SK-N-SH treated with all-trans-retinoic acid at 6 μM for 48 hours (cell line): ENCODE measurements at regions not wholly inside any gene's neighbourhood (a gene's known extent, or its start where the extent isn't known, plus 50 kb on each side); places are given as distances from the start of the nearest gene placed in this dataset.

Experiments used
- ATAC-seq: fragments of 200-7000 bp; cut with Tn5 transposase; 3 replicates; pipeline ENCODE4 v1.9.1; 2020; ENCODE audit warnings: mild to moderate bottlenecking, moderate library complexity
- ARNTL ChIP-seq: fragments of 450-650 bp; formaldehyde crosslinking; IDR thresholded peaks from 2 replicates; pipeline ENCODE4 v1.5.0; 2020; ENCODE audit warnings: low read depth, mild to moderate bottlenecking, moderate library complexity, borderline replicate concordance
- BACH2 ChIP-seq: fragments of 250-450 bp; sonication (Bioruptor Pico); IDR thresholded peaks from 2 replicates; pipeline ENCODE4 v1.9.0; 2021; ENCODE audit warnings: mild to moderate bottlenecking, borderline replicate concordance
- CREB5 ChIP-seq: fragments of 250-450 bp; sonication (Bioruptor Pico); IDR thresholded peaks from 2 replicates; pipeline ENCODE4 v1.5.1; 2020; ENCODE audit warnings: low read depth, mild to moderate bottlenecking, moderate library complexity
- GLIS3 ChIP-seq: fragments of 250-450 bp; sonication (Bioruptor Pico); IDR thresholded peaks from 2 replicates; pipeline ENCODE4 v1.5.0; 2020; ENCODE audit warnings: mild to moderate bottlenecking, moderate library complexity
- ISL1 ChIP-seq: fragments of 250-450 bp; sonication (Bioruptor Pico); IDR thresholded peaks from 2 replicates; pipeline ENCODE4 v2.1.2; 2022; ENCODE audit warnings: mild to moderate bottlenecking, moderate library complexity
- OSR1 ChIP-seq: fragments of 250-450 bp; sonication (Bioruptor Pico); IDR thresholded peaks from 2 replicates; pipeline ENCODE4 v1.8.0; 2022; ENCODE audit warnings: moderate library complexity, mild to moderate bottlenecking, inconsistent platforms
- PATZ1 ChIP-seq: fragments of 250-450 bp; sonication (Bioruptor Pico); IDR thresholded peaks from 2 replicates; pipeline ENCODE4 v1.8.0; 2020; ENCODE audit warnings: mild to moderate bottlenecking, moderate library complexity, borderline replicate concordance
- POU6F1 ChIP-seq: fragments of 250-450 bp; sonication (Bioruptor Pico); IDR thresholded peaks from 2 replicates; pipeline ENCODE4 v1.8.0; 2021; ENCODE audit warnings: low read depth, mild to moderate bottlenecking, moderate library complexity, borderline replicate concordance
- PPARA ChIP-seq: fragments of 250-450 bp; sonication (Bioruptor Pico); IDR thresholded peaks from 2 replicates; pipeline ENCODE4 v1.5.0; 2020; ENCODE audit warnings: mild to moderate bottlenecking, borderline replicate concordance
- RARB ChIP-seq: fragments of 250-450 bp; sonication (Bioruptor Pico); IDR thresholded peaks from 2 replicates; pipeline ENCODE4 v1.8.0; 2021; ENCODE audit warnings: mild to moderate bottlenecking, moderate library complexity
- SNAI2 ChIP-seq: fragments of 250-450 bp; sonication (Bioruptor Pico); IDR thresholded peaks from 2 replicates; pipeline ENCODE4 v1.5.0; 2020; ENCODE audit warnings: mild to moderate bottlenecking, moderate library complexity
- TCF4 ChIP-seq: fragments of 250-450 bp; sonication (Bioruptor Pico); IDR thresholded peaks from 2 replicates; pipeline ENCODE4 v1.8.0; 2021; ENCODE audit warnings: mild to moderate bottlenecking, moderate library complexity, borderline replicate concordance
- TOX ChIP-seq: fragments of 250-450 bp; sonication (Bioruptor Pico); IDR thresholded peaks from 2 replicates; pipeline ENCODE4 v1.8.0; 2021; ENCODE audit warnings: mild to moderate bottlenecking, moderate library complexity, borderline replicate concordance
- ZC3H10 ChIP-seq: fragments of 250-450 bp; sonication (Bioruptor Pico); IDR thresholded peaks from 2 replicates; pipeline ENCODE4 v1.5.1; 2021; ENCODE audit warnings: mild to moderate bottlenecking, moderate library complexity
- ZFP3 ChIP-seq: fragments of 250-450 bp; sonication (Bioruptor Pico); IDR thresholded peaks from 2 replicates; pipeline ENCODE4 v1.5.0; 2020; ENCODE audit warnings: mild to moderate bottlenecking, moderate library complexity
- ZFP30 ChIP-seq: fragments of 450-650 bp; formaldehyde crosslinking; IDR thresholded peaks from 2 replicates; pipeline ENCODE4 v1.5.0; 2022; ENCODE audit warnings: mild to moderate bottlenecking, moderate library complexity
- ZNF565 ChIP-seq: fragments of 450-650 bp; formaldehyde crosslinking; conservative IDR thresholded peaks from 2 replicates; pipeline ENCODE4 v1.5.0; 2020; ENCODE audit warnings: low read depth, mild to moderate bottlenecking, moderate library complexity
- ZNF70 ChIP-seq: fragments of 450-650 bp; formaldehyde crosslinking; IDR thresholded peaks from 2 replicates; pipeline ENCODE4 v1.5.0; 2020; ENCODE audit warnings: mild to moderate bottlenecking, moderate library complexity
- ZNF8 ChIP-seq: fragments of 450-650 bp; formaldehyde crosslinking; IDR thresholded peaks from 2 replicates; pipeline ENCODE4 v1.5.0; 2020; ENCODE audit warnings: mild to moderate bottlenecking, moderate library complexity
- TF ChIP-seq, protein P1 (sequence below): fragments of 250-450 bp; sonication (Bioruptor Pico); IDR thresholded peaks from 2 replicates; pipeline ENCODE4 v1.5.1; 2021; ENCODE audit warnings: mild to moderate bottlenecking, moderate library complexity
- TF ChIP-seq, protein P2 (sequence below): fragments of 250-450 bp; sonication (Bioruptor Pico); IDR thresholded peaks from 2 replicates; pipeline ENCODE4 v1.5.0; 2020; ENCODE audit warnings: mild to moderate bottlenecking, moderate library complexity

DNA sequence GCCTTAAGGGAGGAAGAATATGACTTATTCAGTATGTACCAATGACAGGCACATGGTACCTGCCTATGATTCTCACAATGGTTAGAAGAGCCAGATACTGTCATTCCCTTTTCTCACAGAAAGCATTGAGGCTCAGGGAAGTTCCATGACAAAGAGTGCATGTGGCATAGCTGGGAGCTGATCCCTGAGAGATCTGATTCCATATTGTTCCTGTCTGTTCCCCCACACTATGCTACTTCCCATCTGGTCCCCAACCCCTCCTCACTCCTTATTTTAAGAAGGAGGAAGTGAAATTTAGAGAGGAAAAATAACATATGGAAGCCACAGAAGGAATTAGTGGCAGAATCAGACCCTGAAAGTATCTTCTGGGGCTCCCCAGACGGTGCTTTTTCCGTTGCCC lies 500.0 kb downstream of the PLPP3 start:
- TF ChIP-seq ZNF70 (no peak), GLIS3 (no peak), ZNF8 (CRISPR knock-in tag) (no peak), ZFP3 (CRISPR knock-in tag) (no peak), SNAI2 (no peak), OSR1 (CRISPR knock-in tag) (no peak), PPARA (CRISPR knock-in tag) (no peak), POU6F1 (CRISPR knock-in tag) (no peak), RARB (CRISPR knock-in tag) (no peak)
- TF ChIP-seq, protein P1, sequence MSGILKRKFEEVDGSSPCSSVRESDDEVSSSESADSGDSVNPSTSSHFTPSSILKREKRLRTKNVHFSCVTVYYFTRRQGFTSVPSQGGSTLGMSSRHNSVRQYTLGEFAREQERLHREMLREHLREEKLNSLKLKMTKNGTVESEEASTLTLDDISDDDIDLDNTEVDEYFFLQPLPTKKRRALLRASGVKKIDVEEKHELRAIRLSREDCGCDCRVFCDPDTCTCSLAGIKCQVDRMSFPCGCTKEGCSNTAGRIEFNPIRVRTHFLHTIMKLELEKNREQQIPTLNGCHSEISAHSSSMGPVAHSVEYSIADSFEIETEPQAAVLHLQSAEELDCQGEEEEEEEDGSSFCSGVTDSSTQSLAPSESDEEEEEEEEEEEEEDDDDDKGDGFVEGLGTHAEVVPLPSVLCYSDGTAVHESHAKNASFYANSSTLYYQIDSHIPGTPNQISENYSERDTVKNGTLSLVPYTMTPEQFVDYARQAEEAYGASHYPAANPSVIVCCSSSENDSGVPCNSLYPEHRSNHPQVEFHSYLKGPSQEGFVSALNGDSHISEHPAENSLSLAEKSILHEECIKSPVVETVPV (CRISPR knock-in tag) = no peak
- TF ChIP-seq, all 23 proteins: peak for 0
- no peak for ATAC-seq

DNA sequence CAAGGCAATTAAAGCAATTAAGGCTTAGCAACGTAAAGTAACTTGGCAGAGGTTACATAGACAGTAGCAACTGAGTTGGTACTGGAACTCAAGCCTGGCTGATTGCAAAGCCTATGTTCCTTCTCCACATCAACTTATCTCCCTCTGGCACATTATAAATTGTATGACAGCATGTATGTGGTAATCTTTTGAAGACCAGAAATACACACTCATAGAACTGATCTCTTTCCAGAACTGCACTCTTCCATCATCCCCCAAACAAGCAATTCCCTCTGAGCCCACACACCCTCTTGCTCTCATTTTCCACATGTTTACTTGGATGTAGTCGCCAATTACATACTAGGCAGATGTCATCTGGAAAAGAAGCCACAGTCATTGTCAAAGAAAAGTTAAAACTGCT lies 502.2 kb downstream of the PLPP3 start:
- no peak for TF ChIP-seq ZNF565 (CRISPR knock-in tag)
- TF ChIP-seq, protein P2, sequence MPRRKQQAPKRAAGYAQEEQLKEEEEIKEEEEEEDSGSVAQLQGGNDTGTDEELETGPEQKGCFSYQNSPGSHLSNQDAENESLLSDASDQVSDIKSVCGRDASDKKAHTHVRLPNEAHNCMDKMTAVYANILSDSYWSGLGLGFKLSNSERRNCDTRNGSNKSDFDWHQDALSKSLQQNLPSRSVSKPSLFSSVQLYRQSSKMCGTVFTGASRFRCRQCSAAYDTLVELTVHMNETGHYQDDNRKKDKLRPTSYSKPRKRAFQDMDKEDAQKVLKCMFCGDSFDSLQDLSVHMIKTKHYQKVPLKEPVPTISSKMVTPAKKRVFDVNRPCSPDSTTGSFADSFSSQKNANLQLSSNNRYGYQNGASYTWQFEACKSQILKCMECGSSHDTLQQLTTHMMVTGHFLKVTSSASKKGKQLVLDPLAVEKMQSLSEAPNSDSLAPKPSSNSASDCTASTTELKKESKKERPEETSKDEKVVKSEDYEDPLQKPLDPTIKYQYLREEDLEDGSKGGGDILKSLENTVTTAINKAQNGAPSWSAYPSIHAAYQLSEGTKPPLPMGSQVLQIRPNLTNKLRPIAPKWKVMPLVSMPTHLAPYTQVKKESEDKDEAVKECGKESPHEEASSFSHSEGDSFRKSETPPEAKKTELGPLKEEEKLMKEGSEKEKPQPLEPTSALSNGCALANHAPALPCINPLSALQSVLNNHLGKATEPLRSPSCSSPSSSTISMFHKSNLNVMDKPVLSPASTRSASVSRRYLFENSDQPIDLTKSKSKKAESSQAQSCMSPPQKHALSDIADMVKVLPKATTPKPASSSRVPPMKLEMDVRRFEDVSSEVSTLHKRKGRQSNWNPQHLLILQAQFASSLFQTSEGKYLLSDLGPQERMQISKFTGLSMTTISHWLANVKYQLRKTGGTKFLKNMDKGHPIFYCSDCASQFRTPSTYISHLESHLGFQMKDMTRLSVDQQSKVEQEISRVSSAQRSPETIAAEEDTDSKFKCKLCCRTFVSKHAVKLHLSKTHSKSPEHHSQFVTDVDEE = no peak
- no peak for TF ChIP-seq ZC3H10 (CRISPR knock-in tag)
- no peak for TF ChIP-seq BACH2
- TF ChIP-seq GLIS3 = no peak
- TF ChIP-seq TCF4 (CRISPR knock-in tag) = no peak
- no peak for TF ChIP-seq CREB5 (CRISPR knock-in tag)
- TF ChIP-seq PATZ1 (CRISPR knock-in tag) = no peak
- ATAC-seq = no peak

- TF ChIP-seq ZFP3 (CRISPR knock-in tag) (no peak), ISL1 (CRISPR knock-in tag) (peak; percentile 33; the same call in 1 of the 2 replicates)
- peak; percentile 54; the same call in 2 of the 3 replicates for ATAC-seq
These were observed 505.2 kb downstream of the PLPP3 start for GRCh38 chr1:56074007-56074651.

- no peak for TF ChIP-seq ZC3H10 (CRISPR knock-in tag)
- TF ChIP-seq ZFP3 (CRISPR knock-in tag) = no peak
- TF ChIP-seq PATZ1 (CRISPR knock-in tag) = no peak
- no peak for TF ChIP-seq PPARA (CRISPR knock-in tag)
- no peak for TF ChIP-seq ZFP30 (CRISPR knock-in tag)
- TF ChIP-seq GLIS3 = no peak
- TF ChIP-seq TOX (CRISPR knock-in tag) = no peak
- no peak for TF ChIP-seq ZNF70
- TF ChIP-seq OSR1 (CRISPR knock-in tag) = no peak
- no peak for TF ChIP-seq CREB5 (CRISPR knock-in tag)
- TF ChIP-seq ISL1 (CRISPR knock-in tag) = no peak
- TF ChIP-seq, protein P1 (CRISPR knock-in tag) = no peak
- TF ChIP-seq ZNF565 (CRISPR knock-in tag) = no peak
- no peak for TF ChIP-seq ARNTL (CRISPR knock-in tag)
- no peak for TF ChIP-seq BACH2
- no peak for TF ChIP-seq ZNF8 (CRISPR knock-in tag)
- no peak for ATAC-seq
These were observed 505.8 kb downstream of the PLPP3 start for GRCh38 chr1:56073614-56074006.
